ENCODE measurements at regions not wholly inside any gene's neighbourhood (a gene's known extent, or its start where the extent isn't known, plus 50 kb on each side); places are given as distances from the start of the nearest gene placed in this dataset.
"Not testable (repeated sequence)": the region's sequence is repeated elsewhere in the genome, so short reads cannot be mapped to it uniquely, and the experiment has no call there.

DNA sequence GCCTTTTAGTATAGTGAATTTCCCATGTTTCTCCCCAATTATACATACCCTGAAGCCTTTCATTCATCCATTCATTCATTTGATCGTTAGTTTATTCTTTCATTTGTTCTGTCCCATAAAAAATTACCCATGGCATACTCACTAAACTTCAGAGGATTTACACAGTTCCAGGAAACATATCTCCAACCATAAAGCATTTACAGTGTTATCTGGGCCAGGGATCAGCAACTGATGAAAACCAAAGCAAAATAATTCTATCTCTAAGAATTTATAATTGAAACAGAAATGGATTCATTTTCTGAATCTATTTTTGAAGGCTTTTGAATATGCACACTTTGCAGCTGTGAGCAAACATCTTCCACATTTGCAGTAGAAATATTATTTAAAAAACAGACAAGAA, 547.7 kb downstream of the KCNJ2 start:
- Histone ChIP-seq H3K27me3 (no peaks in the 10 kb centered on the region), H3K4me3 (no peak overlapping the region), H3K9me3 (no peaks in the 10 kb centered on the region), H3K4me1 (no peaks in the 10 kb centered on the region), H3K36me3 (no peaks in the 10 kb centered on the region), H3K27ac (no peak overlapping the region)
- no peak for TF ChIP-seq POLR2A (IDR thresholded peaks at IDR 0.05)
- TF ChIP-seq, protein P1, sequence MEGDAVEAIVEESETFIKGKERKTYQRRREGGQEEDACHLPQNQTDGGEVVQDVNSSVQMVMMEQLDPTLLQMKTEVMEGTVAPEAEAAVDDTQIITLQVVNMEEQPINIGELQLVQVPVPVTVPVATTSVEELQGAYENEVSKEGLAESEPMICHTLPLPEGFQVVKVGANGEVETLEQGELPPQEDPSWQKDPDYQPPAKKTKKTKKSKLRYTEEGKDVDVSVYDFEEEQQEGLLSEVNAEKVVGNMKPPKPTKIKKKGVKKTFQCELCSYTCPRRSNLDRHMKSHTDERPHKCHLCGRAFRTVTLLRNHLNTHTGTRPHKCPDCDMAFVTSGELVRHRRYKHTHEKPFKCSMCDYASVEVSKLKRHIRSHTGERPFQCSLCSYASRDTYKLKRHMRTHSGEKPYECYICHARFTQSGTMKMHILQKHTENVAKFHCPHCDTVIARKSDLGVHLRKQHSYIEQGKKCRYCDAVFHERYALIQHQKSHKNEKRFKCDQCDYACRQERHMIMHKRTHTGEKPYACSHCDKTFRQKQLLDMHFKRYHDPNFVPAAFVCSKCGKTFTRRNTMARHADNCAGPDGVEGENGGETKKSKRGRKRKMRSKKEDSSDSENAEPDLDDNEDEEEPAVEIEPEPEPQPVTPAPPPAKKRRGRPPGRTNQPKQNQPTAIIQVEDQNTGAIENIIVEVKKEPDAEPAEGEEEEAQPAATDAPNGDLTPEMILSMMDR (IDR thresholded peaks at IDR 0.05): no peak
- intact Hi-C loops (cut with DNase I; ENCODE audit: low total_unique reads): no loop called here
- DNase-seq: no peak

DNA sequence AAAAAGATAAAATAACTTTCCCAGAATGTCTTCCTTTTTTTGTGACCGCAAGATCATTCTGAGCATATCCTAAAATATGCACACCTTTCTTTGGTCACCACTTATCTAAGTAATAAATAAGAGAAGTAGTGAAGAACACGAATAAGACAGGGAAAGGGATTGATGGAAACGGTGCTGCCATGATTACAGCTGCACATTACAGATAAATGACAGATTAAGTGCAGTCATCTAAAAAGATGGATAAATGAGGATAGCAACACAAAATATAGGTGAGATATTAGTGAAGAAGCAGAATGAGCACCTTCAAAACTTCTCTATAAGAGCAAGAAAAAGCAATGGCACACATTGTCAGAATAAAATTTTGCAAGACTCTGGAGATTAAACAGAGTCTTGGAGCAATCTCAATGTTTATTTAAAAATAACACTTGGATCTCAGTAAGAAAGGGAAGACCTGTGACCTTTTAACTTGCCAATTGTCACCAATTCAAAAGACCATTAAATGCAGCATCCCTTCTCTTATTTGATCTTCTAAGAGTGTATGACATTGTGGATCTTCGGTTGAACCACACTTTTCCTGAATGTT, 567.1 kb downstream of the KCNJ2 start:
- no peak overlapping the region for H3K27ac ChIP-seq
- DNase-seq: no peak

DNA sequence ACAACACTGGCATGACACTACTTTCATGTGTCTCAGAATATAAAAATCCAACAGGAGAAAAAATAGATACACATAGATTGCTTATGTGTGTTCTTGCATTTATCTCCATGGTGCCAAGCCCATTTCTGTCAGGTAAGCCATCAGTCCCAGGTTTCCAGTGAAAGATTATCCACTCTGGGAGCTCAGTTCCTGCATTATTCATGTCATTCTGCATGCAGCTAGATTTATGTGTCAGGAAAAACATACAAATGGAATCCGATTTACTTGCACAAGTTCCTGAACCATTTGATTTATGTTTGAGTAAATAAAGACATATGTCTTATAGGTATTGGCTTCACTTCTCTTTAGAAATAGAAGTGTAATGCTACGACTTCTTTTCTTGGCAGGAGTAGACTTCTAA, 569.7 kb downstream of the KCNJ2 start:
- Histone ChIP-seq H3K27ac (no peak overlapping the region), H3K4me1 (no peaks in the 10 kb centered on the region), H3K9me3 (no peaks in the 10 kb centered on the region), H3K36me3 (no peaks in the 10 kb centered on the region), H3K4me3 (no peak overlapping the region), H3K27me3 (no peaks in the 10 kb centered on the region)
- DNase-seq: no peak
- no peak for TF ChIP-seq POLR2A (IDR thresholded peaks at IDR 0.05)
- intact Hi-C loops (cut with DNase I; ENCODE audit: low total_unique reads): no loop called here

More for the DNA sequence above, 567.1 kb downstream of the KCNJ2 start:
- H3K9me3 ChIP-seq: no peaks in the 10 kb centered on the region
- TF ChIP-seq POLR2A (IDR thresholded peaks at IDR 0.05): no peak
- TF ChIP-seq, protein P1 (IDR thresholded peaks at IDR 0.05): no peak
- H3K4me3 ChIP-seq: no peak overlapping the region
- H3K27me3 ChIP-seq: no peaks in the 10 kb centered on the region
- H3K4me1 ChIP-seq: no peaks in the 10 kb centered on the region
- H3K36me3 ChIP-seq: no peaks in the 10 kb centered on the region
- intact Hi-C loops (cut with DNase I; ENCODE audit: low total_unique reads): no loop called here

DNA sequence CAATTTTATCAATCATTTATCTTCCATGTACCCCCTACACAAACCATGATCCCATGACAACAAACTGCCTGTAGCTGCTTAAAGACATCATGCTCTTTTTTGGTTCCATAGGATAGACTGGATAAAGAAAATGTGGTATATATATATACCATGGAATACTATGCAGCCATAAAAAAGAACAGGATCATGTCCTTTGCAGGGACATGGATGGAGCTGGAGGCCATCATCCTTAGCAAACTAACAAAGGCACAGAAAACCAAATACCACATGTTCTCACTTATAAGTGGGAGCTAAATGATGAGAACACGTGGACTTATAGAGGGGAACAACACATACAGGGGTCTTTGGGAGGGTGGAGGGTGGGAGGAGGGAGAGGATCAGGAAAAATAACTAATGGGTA, 577.2 kb downstream of the KCNJ2 start:
- intact Hi-C loops (cut with DNase I; ENCODE audit: low total_unique reads); H3K36me3 ChIP-seq; H3K27ac ChIP-seq; DNase-seq; H3K4me1 ChIP-seq; H3K4me3 ChIP-seq; H3K9me3 ChIP-seq; H3K27me3 ChIP-seq: not testable (repeated sequence)

DNA sequence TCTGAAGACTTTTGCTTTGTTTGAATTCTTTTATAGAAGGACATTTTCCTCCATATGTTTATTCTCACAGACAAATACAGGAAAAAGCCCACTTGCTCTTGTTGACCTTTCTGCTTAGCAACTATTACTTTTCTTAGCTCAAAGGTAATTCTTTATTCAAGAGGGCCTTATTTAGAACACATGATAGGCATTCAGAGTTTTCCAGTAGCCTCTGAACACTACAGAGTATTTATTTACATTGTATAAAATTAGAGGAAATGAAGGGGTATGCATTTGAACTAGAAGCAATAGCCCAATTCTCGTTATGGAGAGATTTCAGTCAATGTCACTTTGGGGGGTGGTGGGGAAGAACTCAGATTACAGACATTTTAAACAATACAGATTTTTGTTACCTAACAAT, 581.7 kb downstream of the KCNJ2 start:
- H3K4me1 ChIP-seq: no peaks in the 10 kb centered on the region
- no peaks in the 10 kb centered on the region for H3K27me3 ChIP-seq
- H3K4me3 ChIP-seq: no peak overlapping the region
- DNase-seq: no peak
- no peaks in the 10 kb centered on the region for H3K9me3 ChIP-seq
- intact Hi-C loops (cut with DNase I; ENCODE audit: low total_unique reads): no loop called here
- TF ChIP-seq POLR2A (IDR thresholded peaks at IDR 0.05): no peak
- TF ChIP-seq, protein P1 (IDR thresholded peaks at IDR 0.05): no peak
- H3K27ac ChIP-seq: no peak overlapping the region
- H3K36me3 ChIP-seq: no peaks in the 10 kb centered on the region

DNA sequence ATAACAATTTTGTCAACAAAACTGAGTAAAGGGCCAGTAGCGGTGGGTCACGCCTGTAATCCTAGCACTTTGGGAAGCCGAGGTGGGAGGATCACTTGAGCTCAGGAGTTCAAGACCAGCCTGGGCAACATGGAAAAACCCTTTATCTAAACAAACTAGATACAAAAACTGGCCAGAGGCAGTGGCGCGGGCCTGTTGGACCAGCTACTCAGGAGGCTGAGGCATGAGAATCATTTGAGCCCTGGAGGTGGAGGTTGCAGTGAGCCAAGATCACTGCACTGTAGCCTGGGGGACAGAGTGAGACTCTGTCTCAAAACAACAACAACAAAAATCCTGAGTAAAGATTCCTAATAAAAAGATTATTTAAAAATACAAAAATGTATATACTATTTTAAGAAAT, 583.1 kb downstream of the KCNJ2 start:
- intact Hi-C loops (cut with DNase I; ENCODE audit: low total_unique reads); H3K27ac ChIP-seq; H3K36me3 ChIP-seq; H3K27me3 ChIP-seq; DNase-seq; H3K4me1 ChIP-seq; H3K9me3 ChIP-seq; H3K4me3 ChIP-seq: not testable (repeated sequence)

DNA sequence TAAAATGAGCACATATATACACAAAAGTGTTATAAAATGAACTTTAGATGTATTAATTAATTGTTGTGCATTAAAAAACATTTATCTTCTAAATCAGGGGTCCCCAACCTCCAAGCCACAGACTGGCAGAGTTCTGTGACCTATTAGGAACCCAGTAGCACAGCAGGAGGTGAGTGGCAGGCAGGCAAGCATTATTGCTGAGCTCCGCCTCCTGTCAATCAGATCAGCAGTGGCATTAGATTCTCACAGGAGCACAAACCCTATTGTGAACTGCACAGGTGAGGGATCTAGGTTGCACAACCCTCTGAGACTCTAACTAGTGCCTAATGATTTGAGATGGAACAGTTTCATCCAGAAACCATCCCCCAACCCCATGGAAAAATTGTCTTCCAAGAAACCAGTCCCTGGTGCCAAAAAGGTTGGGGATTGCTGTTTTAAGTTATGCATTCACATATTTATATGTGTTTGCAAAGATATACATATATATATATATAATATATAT, 583.7 kb downstream of the KCNJ2 start:
- intact Hi-C loops (cut with DNase I; ENCODE audit: low total_unique reads): no loop called here
- Histone ChIP-seq H3K27me3 (no peaks in the 10 kb centered on the region), H3K36me3 (no peaks in the 10 kb centered on the region), H3K4me3 (no peak overlapping the region), H3K27ac (no peak overlapping the region), H3K4me1 (no peaks in the 10 kb centered on the region), H3K9me3 (no peaks in the 10 kb centered on the region)
- no peak for TF ChIP-seq POLR2A (IDR thresholded peaks at IDR 0.05)
- TF ChIP-seq, protein P1 (IDR thresholded peaks at IDR 0.05): no peak
- no peak for DNase-seq

Measured in uterus (tissue), 3 donors.